ENCODE measurements at regions not wholly inside any gene's neighbourhood (a gene's known extent, or its start where the extent isn't known, plus 50 kb on each side); places are given as distances from the start of the nearest gene placed in this dataset.

DNA sequence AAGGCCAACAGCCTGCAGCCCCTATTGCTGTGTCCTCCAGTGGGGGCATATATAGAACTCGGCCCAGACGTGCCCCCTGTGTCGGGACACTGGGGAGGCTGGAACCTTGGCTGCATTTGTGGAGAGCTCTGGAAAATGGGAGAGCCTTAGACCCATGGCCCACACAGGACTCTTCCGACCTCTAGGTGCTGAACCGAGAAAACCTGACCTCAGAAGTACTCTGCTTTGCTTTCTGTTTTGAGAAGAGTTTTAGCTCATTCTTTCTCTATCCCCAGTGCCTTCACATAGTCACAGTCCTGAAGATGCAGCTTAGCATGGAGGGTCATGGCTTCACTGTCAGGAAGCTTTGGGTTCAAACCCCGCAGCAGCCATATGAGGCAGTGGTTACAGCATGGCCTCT is 271.8 kb upstream of the B3GAT1 start:
- Histone ChIP-seq H3K27me3 (no peaks in the 10 kb centered on the region), H3K36me3 (no peaks in the 10 kb centered on the region), H3K4me1 (peaks cover 0 to 11% (median 5%) of the 10 kb centered on the region in 4 donors), H3K4me3 (no peak overlapping the region), H3K9me3 (no peaks in the 10 kb centered on the region), H3K27ac (no peak overlapping the region)
- no peak for DNase-seq
- intact Hi-C loops (cut with DNase I), result no loop called here
- WGBS, 2 donors, result 86 to 91% methylated on average over 6 of the region's 6 CpGs
- TF ChIP-seq EP300 (IDR thresholded peaks at IDR 0.05), result no peak
- no peak for TF ChIP-seq POLR2A (IDR thresholded peaks at IDR 0.05)
- TF ChIP-seq, protein P1, sequence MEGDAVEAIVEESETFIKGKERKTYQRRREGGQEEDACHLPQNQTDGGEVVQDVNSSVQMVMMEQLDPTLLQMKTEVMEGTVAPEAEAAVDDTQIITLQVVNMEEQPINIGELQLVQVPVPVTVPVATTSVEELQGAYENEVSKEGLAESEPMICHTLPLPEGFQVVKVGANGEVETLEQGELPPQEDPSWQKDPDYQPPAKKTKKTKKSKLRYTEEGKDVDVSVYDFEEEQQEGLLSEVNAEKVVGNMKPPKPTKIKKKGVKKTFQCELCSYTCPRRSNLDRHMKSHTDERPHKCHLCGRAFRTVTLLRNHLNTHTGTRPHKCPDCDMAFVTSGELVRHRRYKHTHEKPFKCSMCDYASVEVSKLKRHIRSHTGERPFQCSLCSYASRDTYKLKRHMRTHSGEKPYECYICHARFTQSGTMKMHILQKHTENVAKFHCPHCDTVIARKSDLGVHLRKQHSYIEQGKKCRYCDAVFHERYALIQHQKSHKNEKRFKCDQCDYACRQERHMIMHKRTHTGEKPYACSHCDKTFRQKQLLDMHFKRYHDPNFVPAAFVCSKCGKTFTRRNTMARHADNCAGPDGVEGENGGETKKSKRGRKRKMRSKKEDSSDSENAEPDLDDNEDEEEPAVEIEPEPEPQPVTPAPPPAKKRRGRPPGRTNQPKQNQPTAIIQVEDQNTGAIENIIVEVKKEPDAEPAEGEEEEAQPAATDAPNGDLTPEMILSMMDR (IDR thresholded peaks at IDR 0.05), result no peak
- TF ChIP-seq POLR2AphosphoS5 (IDR thresholded peaks at IDR 0.05), result no peak

DNA sequence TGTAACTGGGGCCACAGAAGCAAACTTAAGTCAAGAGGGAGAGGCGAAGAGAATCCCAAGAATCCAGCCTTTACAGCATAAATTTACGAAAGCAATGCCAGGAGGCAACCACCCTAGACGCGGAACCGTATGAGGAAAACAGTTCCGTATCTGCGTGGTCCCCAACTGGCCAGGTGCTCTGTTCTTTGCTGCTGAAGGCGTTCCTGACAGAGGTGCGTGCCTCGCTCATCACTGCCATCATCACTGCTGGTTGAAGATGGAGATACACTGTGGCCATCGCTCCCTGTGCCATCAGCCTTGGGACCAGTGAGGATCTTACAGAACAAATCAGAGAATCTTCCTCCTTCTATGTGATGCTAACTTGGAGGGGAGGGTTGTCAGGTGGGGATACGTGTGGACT is 270.5 kb upstream of the B3GAT1 start:
- Histone ChIP-seq H3K4me3 (no peak overlapping the region), H3K27me3 (no peaks in the 10 kb centered on the region), H3K4me1 (peaks cover 0 to 11% (median 5%) of the 10 kb centered on the region in 4 donors), H3K9me3 (no peaks in the 10 kb centered on the region), H3K36me3 (no peaks in the 10 kb centered on the region), H3K27ac (no peak overlapping the region)
- DNase-seq, result peak; percentile 32
- intact Hi-C loops (cut with DNase I), result no loop called here
- 89 to 90% methylated on average over 12 of the region's 12 CpGs for WGBS, 2 donors
- no peak for TF ChIP-seq POLR2AphosphoS5 (IDR thresholded peaks at IDR 0.05)
- TF ChIP-seq EP300 (IDR thresholded peaks at IDR 0.05), result no peak
- no peak for TF ChIP-seq POLR2A (IDR thresholded peaks at IDR 0.05)
- TF ChIP-seq, protein P1 (IDR thresholded peaks at IDR 0.05), result no peak

DNA sequence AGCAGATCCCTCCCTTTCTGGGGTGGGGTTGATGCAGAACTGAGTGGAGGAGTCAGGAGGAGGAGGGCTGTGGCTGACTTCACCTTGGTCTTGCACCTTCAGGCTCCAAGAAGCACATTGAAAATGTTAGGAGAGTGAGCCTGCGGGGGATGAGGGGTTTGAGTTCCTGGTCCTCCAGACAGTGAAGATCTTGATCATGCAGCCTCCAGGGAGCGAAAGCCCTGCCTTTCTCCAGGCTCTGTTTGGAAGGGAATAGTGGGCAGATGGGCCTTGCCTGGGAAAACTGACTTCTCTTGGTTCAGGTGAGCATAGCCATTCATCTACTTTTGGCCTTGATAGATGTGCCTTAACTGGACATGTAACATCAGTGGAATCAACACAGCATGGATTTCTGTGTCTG is 267.6 kb upstream of the B3GAT1 start:
- DNase-seq, result peak; percentile 29
- 87 to 93% methylated on average over 2 of the region's 2 CpGs for WGBS, 2 donors
- Histone ChIP-seq H3K36me3 (no peaks in the 10 kb centered on the region), H3K9me3 (no peaks in the 10 kb centered on the region), H3K27me3 (no peaks in the 10 kb centered on the region), H3K27ac (no peak overlapping the region), H3K4me3 (no peak overlapping the region), H3K4me1 (no peaks in the 10 kb centered on the region)
- TF ChIP-seq, protein P1 (IDR thresholded peaks at IDR 0.05), result no peak
- TF ChIP-seq POLR2A (IDR thresholded peaks at IDR 0.05) (no peak), POLR2AphosphoS5 (IDR thresholded peaks at IDR 0.05) (no peak)
- intact Hi-C loops (cut with DNase I), result no loop called here

DNA sequence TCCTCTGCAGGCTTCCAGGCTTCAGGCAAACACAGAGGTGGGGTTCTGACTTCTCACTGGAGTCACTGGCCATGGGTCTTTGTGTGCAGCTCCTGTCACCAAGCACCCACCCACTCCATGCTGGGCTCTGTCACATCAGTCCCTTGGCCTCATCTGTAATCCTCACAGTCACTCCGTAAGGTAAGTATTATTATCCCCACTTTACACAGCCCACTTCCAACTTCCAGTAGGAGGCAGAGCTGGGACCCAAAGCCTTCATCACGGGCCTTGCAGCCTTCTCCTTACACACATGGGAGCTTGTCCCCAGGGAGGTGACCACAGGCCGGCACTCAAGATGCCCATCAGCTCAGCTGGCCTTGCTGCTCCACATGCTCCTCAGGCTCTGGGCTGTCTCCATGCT is 266.7 kb upstream of the B3GAT1 start:
- Histone ChIP-seq H3K27me3 (no peaks in the 10 kb centered on the region), H3K4me3 (no peak overlapping the region), H3K9me3 (no peaks in the 10 kb centered on the region), H3K27ac (no peak overlapping the region), H3K36me3 (no peaks in the 10 kb centered on the region), H3K4me1 (no peaks in the 10 kb centered on the region)
- TF ChIP-seq POLR2A (IDR thresholded peaks at IDR 0.05) (no peak), EP300 (IDR thresholded peaks at IDR 0.05) (no peak), POLR2AphosphoS5 (IDR thresholded peaks at IDR 0.05) (no peak)
- TF ChIP-seq, protein P1 (IDR thresholded peaks at IDR 0.05), result no peak
- DNase-seq, result peak; percentile 29
- 65 to 71% methylated on average over 3 of the region's 3 CpGs for WGBS, 2 donors
- intact Hi-C loops (cut with DNase I), result no loop called here

DNA sequence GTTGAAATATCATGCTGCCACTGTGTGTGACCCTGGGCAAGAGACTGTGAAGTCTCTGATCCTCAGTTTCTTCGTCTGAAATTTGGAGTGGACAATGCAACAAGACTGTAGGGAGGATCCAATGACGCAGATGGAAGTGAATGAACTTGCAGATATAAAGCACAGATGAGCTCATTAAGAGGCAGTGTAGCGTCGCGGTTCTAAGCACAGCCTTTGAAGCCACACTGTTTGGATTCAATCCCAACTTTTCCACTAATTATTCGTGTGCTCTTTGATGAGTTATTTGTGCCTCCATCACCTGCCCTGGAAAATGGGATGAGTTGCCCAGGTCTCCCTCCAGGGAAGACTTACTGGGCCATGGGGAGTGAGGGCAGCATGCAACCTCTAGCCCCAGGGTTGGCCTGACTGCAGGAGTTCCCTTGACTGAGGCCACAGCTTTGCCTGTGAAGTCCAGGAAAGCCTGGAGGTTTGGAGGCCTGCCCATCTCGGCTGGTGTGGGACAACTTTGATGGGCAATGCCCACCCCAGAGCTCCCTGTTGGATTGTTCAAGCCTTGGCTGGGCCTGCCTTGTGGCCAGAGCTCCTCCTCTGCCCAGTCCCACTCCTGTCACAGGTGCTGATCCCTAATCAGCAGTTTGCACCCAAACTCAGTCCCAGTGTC is 266.0 kb upstream of the B3GAT1 start:
- Histone ChIP-seq H3K27me3 (no peaks in the 10 kb centered on the region), H3K4me3 (no peak overlapping the region), H3K4me1 (no peaks in the 10 kb centered on the region), H3K36me3 (no peaks in the 10 kb centered on the region), H3K27ac (no peak overlapping the region), H3K9me3 (no peaks in the 10 kb centered on the region)
- WGBS, 2 donors, result 85 to 89% methylated on average over 7 of the region's 7 CpGs
- intact Hi-C loops (cut with DNase I), result no loop called here
- TF ChIP-seq EP300 (IDR thresholded peaks at IDR 0.05), result no peak
- TF ChIP-seq POLR2A (IDR thresholded peaks at IDR 0.05), result no peak
- no peak for TF ChIP-seq POLR2AphosphoS5 (IDR thresholded peaks at IDR 0.05)
- TF ChIP-seq, protein P1 (IDR thresholded peaks at IDR 0.05), result no peak
- DNase-seq, result peak; percentile 55

All from sigmoid colon (tissue), 6 donors.